HG03575 (cell line): ENCODE measurements at regions not wholly inside any gene's neighbourhood (a gene's known extent, or its start where the extent isn't known, plus 50 kb on each side); places are given as distances from the start of the nearest gene placed in this dataset.
"Not testable (repeated sequence)": the region's sequence is repeated elsewhere in the genome, so short reads cannot be mapped to it uniquely, and the experiment has no call there.

Source experiments
- ATAC-seq: cut with Tn5 transposase; IDR thresholded peaks from one replicate; pipeline ENCODE4 v1.9.1; 2021; ENCODE audit not compliant: unreplicated experiment, insufficient number of reproducible peaks, low FRiP score; ENCODE audit errors: extremely low read depth

DNA sequence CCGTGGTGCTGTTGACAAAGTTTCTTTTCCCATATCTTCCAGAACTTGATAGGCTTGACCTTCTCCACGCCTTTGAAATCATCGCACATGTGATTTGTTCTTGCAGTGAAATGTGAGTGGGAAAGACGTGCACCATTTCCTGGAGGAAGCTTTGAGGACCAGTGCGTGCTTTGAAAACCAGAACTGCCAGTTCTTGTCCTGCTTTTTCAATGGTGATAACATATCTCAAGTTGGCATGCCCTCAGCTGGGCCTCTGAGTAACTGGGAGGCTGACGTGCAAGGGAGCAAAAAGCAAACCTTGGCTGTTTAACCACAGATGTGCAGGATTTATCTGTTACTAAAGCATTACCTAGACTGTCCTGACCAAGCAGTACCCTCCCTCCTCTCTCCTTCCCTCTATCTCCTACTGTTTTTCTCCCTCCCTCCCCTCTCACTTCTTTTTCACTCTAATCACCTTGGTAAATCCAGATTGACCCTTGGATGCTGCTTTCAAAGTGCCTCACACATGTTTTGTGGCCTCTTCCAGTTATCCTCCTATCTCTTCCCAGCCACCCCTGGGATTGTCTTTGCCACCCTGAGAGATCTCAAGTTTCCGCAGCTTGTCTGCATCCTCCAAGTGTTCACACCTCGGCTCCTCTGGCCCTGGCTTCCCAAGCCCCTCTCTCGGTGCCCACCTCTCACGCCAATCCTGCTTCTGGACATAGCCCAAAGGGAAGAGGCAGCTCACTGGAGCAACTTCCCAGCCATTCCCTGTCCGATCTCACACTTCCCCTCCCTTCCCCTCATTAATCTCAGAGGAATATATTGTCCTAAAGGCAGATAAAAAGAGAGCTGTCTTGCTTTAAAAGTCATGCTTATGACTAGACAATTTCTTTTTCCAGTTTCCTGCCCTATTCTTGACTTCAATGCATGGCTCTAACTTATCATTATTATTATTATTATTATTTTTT, 198.3 kb downstream of the ERCC6L2 start:
- ATAC-seq, result no peak

DNA sequence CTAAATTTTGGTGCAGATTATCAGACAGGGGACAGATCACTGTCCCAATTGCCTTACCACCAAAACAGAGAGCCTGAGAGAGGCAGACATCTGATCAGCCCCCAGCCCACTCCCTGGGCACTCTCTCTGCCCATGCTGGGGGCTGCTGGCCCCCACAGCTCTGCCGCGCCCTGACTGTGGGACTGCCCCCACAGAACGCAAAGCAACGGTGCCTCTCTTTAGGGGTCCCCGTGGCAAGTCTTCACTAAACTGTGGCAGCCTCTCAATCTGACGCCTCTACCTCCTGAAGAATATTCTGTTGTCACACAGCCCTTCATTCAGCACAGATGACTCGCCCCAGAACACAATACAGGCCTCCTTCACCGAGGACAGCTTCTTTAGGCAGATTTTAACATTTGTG, 197.4 kb downstream of the ERCC6L2 start:
- no peak for ATAC-seq

DNA sequence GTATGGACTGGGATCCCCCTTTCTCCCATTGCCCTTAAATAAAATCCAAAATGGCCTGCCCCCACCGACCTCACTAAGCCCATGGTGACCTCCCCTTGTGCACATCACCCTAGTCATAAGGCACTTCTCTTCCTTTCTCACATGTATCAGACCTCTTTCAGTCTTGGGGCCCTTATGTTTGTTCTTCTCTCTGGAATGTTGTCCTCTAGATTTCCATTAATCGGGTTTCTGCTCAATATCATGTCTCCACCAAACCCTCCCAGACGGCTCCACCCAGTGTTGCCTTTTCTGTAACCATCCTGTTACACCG, 196.3 kb downstream of the ERCC6L2 start:
- no peak for ATAC-seq

DNA sequence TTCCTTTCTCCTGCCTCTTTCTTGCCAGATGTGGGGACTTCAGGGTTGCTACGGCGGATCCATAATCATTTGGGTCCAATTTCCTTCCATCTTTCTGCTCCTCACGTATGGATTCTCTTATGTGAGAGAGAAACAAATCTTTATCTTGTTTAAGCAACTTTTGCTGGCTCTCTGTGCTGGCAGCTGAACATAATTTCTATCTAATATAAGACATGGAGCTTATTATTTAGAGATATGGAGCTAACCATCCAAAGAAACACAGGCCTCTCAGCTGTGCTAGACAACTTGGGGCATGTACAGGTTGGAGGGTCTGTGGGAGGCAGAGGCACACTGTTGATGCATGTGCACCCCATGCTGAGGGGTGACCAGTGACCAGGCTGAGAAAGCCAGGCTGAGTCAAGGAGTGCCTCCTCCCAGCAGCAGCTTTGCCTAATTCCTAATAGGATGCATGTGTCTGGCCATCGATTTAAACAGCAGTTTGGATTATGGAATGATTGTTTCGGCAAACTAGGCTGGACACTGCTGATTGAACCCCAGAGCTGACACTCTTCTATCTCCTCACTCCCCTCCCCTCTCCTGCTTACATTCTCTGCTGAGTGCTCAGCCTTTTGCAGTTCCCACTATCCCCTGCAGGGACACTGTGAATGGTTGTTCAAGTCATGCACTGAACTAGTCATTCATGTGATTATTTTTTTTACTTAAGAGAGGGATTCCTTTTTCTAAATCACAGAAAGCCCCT, 195.8 kb downstream of the ERCC6L2 start:
- ATAC-seq, result no peak

DNA sequence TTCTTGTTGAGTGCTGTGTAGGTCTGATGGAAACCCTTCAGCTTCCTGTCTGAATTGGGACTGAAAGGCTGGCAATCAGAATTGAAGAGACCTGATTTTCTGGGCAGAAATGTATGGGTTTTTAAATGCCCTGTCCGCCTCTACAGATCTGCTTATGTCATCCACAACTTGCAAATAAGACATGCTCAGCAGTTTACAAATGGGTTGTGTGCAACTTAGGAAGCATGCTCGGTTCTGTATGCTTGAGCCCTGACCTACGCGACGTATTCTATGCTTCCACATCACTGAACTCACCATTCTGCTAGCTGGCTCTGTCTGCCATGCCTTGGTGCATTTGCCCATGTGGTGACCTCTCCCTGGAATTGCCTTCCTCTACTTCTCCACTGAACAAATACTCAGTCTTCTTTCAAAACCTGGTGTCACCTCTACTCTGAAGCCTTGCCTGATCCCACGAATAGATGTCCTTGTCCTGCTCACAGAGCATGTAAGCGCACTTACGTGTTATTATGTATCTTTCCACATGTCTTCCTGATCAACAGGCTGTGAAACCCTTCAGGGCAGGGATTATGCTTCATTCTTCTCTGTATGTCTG, 194.2 kb downstream of the ERCC6L2 start:
- ATAC-seq, result no peak

DNA sequence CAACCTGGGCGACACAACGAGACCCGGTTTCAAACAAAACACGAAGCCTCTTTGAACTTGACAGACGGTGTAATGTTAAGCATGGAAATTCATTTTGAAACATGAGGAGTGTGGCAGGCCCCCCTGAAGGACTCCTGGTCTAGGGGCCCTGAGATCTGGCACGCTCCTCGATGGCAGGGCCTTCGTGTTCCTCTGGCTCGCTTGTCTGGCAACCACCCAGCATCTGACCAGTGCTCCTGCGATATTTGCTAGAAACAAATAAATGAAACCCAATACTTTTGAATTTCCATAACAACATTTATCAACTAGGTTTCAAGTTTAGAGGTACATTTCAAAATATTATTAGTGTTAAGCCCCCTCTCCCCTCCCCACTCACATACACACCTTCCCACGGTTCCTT, 193.0 kb downstream of the ERCC6L2 start:
- ATAC-seq, result no peak

DNA sequence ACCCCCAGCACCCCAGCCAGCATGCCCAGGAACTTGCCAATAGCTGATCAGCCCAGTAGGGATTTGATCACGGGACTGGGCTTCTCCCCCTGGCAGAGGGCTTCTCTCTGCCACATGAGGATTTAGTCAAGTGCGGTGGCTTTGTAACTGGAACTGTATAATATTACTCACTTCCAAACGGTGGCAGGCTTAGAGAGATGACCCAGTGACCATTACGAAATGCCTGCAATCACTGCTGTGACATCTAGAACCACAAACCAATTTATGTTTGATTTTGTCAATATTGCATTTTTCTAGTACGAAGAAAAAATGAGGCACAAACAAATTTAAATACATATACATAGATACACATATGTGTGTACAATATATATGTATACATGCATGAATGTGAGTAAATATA, 192.1 kb downstream of the ERCC6L2 start:
- no peak for ATAC-seq

DNA sequence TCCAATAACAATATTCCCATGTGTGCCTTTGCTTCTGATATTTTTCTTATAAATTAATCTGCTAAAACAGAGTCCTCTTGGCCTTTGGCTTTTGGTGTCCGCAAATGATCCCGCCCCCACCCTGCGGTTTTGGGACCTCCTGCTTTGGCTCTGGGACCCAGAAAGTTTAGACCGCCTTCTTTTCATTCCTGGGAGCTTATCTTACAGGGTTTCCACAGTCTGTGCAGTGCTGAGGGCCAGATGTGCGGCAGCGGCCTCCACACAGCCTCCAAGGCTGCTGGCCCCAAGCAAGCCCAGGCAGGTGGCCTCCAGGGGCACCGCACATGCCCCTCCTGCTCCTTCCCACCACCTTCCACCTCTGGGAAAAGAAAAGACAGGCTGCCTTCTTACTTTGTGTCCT, 191.5 kb downstream of the ERCC6L2 start:
- no peak for ATAC-seq

DNA sequence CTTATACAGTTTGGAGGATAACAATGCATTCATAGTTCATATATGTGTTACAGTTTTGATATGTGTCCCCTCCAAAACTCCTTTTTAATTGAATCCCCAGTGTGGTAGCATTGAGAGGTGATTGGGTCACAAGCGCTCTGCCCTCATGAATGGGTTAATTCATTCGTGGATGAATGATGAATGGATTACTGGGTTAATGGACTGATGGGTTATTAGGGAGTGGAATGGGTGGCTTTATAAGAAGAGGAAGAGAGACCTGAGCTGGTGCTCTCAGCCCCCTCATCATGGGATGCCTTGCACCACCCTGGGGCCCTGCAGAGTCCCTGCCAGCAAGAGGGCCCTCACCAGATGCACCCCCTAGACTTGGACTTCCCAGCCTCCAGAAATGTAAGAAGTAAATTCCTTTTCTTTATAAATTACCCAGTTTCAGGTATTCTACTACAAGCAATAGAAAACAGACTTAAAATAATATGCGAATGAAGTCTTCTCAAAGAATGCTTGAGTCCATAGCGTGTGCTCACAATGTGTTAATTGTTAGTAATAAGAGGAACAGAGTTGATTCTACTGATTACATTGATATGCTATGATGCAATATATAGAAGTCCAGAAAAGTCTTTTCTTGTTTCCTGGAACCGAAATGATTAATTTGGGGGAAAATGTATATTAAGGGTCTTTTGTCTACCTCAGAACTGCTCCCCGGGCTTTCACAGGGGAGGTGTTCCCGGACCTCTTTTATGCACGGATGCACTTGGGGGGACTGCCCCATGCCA, 190.2 kb downstream of the ERCC6L2 start:
- no peak for ATAC-seq

DNA sequence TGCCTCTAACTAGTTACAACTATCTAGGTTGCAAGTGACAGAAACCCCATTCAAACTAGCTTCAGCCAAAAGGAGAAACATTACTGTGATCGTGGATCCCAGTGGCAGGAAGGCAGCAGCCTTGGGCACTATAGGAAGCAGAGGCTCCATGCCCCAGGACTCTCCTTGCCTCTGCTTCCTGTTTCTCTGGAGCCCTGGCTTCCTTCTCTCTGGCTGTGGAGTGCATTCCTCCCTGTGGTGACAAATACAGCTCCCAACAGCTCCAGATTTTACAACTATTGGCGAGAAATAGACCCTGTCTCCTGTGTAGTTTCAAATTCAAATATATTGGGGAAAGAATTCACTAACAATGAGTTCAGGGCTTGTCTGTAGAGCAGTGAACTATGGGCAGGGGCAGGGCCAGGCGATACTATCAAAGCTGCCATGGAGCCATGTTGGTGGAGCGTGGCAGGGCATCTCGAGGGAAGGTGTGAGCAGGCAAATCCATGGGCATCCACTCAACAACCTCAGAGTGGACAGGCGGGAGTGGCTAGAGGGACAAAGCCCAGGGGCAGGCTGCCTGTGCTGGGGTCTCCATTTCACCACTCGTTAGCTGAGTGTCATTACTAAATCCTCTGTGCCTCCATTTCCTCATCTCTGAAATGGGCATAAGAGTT, 189.5 kb downstream of the ERCC6L2 start:
- ATAC-seq, result no peak

DNA sequence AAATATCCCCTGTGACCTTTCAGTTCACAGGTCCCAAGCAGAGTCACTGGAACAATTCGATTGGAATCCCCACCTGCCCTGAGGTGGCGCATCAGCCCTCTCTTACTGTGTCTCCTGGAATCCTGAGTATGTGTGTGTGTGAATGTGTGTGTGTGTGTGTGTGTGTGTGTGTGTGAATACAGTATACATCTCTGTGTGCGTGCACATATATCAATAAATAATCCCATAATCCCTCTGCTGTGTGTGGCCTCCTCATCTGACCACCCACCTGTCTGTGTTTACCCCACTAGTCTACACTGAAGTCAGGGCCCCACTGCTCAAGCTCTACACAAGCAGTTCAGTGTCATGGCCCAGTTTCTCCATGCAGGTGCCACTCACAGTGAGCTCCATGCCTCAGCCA, 187.4 kb downstream of the ERCC6L2 start:
- no peak for ATAC-seq

DNA sequence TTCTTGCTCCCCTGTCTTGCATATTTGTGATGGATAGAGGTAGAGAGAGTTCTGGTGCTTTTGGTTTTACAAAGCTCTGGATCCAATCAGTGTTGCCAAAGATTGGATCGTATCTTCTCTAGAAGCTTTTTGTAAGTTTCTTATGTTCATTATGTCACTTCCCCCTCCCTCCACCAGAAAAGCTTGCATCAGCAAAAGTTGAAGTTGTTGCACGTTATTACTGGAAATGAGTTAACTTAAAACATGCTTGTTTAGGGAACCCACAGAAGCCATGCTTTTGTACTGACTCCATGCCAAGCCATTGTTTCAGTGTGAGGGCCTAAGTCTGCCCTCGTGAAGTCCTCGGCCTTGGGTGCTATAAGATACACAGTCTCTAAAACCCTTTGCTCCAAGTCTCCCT, 186.5 kb downstream of the ERCC6L2 start:
- ATAC-seq, result no peak

DNA sequence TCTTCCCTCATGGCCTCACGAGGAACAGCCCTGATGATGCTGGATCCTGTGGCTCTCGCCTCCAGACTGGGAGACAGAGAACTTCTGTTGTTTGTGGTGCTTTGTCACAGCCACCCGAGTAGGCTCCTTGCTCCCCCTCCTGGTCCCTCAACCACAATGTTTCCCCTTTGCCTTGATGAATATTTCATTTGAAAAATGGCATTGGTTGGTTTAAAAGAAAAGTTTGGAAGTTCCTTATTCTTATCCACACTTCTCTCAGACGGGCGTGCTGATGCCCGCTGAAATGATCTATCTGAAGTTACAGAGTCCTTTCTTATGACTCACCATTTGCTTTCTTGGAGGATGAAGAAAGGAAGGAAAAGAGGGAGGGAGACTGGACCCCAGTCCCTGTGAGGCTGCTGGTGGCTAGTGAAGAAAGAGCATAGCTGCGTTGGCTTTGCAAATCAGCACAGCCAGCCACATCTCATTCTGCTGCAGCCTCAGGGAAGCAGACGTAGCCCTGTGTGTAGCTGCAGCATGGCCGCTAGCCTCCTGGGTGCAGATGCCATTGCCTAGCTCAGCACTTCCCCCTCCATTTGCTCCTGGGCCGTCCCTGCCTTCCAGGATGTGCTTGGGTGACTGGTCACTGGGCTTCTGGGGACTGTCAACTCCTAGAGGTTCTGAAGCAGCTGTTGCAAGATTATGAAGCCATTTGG, 185.9 kb downstream of the ERCC6L2 start:
- ATAC-seq, result no peak

DNA sequence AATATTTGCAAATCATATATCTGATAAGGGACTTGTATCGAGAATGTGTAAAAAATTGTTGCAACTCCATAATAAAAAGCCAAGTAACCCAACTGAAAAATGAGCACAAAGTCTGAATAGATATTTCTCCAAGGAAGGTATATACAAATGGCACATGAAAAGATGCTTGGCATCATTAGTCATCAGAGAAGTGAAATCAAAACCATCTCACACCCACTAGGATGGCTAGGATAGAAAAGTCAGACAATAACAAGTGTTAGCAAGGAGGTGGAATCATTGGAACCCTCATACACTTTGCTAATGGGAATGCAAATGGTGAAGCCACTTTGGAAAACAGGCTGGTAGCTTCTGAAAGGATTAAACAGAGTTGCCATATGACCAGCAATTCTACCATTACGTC, 182.7 kb downstream of the ERCC6L2 start:
- no peak for ATAC-seq

DNA sequence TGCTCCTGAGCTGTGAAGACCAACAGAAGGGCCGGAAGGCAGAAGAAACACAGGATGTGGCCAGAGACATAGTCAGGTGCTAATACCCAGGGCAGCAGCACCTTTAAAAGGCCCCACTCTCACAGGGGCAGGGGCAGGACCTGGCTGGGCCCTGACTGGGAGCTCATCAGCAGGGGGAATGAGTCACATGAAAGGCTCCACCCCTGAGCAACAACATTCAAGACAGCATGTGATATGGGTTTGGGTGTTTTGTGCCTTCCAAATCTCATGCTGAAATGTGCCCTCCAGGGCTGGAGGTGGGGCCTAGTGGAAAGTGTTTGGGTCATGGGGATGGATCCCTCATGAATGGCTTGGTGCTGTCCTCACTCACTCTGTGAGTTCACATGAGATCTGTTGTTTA, 181.7 kb downstream of the ERCC6L2 start:
- no peak for ATAC-seq

DNA sequence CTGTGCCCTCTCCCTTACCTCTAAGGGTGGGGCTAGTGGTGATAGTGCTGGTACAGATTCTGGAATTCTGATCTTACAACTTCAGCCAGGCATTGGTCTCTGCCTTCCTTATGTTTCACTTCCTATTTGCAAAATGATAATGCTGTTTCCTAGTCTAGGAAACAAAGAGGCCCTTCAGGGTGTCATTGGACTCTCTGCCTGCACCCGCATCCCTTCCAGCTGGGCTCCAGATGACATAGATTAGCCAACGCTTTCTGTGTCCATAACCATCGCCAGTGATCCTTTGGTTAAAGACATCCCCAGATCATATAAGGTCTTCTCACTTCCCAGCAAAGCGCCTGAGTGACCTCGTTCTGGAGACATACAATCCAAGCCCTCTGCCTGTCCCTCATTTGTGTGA, 180.7 kb downstream of the ERCC6L2 start:
- ATAC-seq, result no peak

DNA sequence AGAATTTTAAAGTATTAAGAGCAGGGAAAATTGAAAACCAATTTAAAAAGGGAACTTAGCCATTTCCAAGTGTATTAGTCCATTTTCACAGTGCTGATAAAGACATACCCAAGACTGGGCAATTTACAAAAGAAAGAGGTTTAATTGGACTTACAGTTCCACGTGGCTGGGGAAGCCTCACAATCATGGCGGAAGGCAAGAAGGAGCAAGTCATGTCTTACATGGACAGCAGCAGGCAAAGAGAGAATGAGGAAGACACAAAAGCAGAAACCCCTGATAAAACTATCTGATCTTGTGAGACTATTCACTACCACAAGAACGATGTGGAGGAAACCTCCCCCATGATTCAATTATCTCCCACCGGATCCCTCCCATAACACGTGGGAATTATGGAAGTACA, 178.8 kb downstream of the ERCC6L2 start:
- ATAC-seq, result not testable (repeated sequence)

DNA sequence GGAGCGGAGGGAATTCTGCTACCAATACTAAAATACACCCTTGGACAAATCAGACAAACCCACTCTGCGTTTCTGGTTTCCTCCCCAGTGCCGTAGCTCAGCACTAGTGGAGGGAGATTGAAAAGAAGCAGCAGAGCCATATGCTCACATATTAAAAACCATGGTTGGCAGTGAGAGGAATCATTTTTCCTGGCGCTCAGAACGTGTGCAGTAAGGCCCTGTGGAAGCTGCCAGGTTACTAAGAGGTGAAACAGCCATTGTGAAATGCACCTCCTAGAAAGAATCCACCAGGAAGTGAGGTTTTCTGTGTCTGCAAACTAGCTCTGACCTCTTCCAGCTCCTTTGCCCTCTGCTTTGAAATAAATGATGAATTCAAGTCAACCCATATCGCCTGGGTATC, 177.2 kb downstream of the ERCC6L2 start:
- ATAC-seq, result no peak
